ENCODE measurements at regions not wholly inside any gene's neighbourhood (a gene's known extent, or its start where the extent isn't known, plus 50 kb on each side); places are given as distances from the start of the nearest gene placed in this dataset.

DNA sequence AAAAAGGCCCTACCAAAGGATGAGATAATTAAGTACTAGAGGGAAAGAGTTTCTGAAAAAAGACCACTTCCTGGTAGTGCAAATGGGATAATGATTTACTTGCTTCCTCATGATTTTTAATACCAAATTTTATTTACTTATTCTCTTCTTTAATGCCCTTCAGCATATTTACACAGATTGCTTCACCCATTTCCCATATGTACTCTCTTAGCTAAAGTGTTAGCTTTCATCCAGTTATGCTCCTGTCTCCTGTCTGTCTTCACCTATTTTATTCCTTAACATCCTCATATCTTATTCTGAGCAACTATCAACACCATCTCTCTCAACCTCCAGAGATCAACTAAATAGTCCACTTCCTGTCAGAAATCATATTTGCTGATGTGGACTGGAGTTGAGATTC lies 183.2 kb upstream of the HS3ST1 start:
- Histone ChIP-seq H3K27ac (ENCODE audit: low read depth, low read length) (no peak overlapping the region), H4K91ac (replicated peaks; ENCODE audit: insufficient read length, low read length) (no peak overlapping the region), H4K20me1 (replicated peaks in 1 of 2; ENCODE audit: control insufficient read depth in 1 of 2, insufficient read depth in 2 of 2, low read length in 2 of 2) (no peaks in the 10 kb centered on the region), H3K4ac (replicated peaks; ENCODE audit: insufficient read length, low read depth, low read length) (no peak overlapping the region), H3K9ac (replicated peaks in 1 of 4; ENCODE audit: extremely low read depth in 1 of 4, low read depth in 3 of 4, low read length in 3 of 4) (no peak overlapping the region), H2AK5ac (ENCODE audit: low read depth, low read length) (no peak overlapping the region), H3K14ac (ENCODE audit: insufficient read length) (no peak overlapping the region), H2BK20ac (ENCODE audit: low read length) (no peak overlapping the region), H2BK12ac (ENCODE audit: low read depth, low read length) (no peak overlapping the region), H3K4me3 (ENCODE audit: extremely low read depth in 1 of 4, insufficient read depth in 2 of 4, low read depth in 3 of 4, low read length in 4 of 4) (no peak overlapping the region), H4K5ac (ENCODE audit: insufficient read length, low read depth, low read length) (no peak overlapping the region), H3K27me3 (replicated peaks in 1 of 4; ENCODE audit: control insufficient read depth in 3 of 4, extremely low read depth in 1 of 4, insufficient read depth in 3 of 4, low read length in 3 of 4) (no peaks in the 10 kb centered on the region), H3K23me2 (ENCODE audit: low read depth, low read length) (no peaks in the 10 kb centered on the region), H2BK5ac (ENCODE audit: low read depth, low read length) (no peak overlapping the region), H3K56ac (replicated peaks; ENCODE audit: insufficient read length, low read depth, low read length) (no peak overlapping the region), H2BK120ac (replicated peaks; ENCODE audit: low read depth, low read length) (no peak overlapping the region), H3K36me3 (ENCODE audit: control insufficient read depth in 2 of 4, insufficient read depth in 4 of 4, low read length in 3 of 4) (no peaks in the 10 kb centered on the region), H3K79me2 (ENCODE audit: control insufficient read depth in 1 of 2, insufficient read depth in 2 of 2, low read length in 2 of 2) (no peaks in the 10 kb centered on the region), H2BK15ac (ENCODE audit: low read length) (no peak overlapping the region), H3K79me1 (ENCODE audit: low read depth, low read length) (no peaks in the 10 kb centered on the region), H3K23ac (ENCODE audit: insufficient read length) (no peak overlapping the region), H2AFZ (ENCODE audit: low read length) (no peak overlapping the region), H4K8ac (ENCODE audit: extremely low read depth, insufficient read depth, low read length) (no peak overlapping the region), H3K18ac (ENCODE audit: extremely low read depth, low read length) (no peak overlapping the region), H3K4me1 (replicated peaks in 1 of 4; ENCODE audit: control insufficient read depth in 3 of 4, insufficient read depth in 4 of 4, low read length in 3 of 4) (no peaks in the 10 kb centered on the region), H3K4me2 (ENCODE audit: insufficient read depth in 1 of 2, low read depth in 2 of 2, low read length in 2 of 2) (no peak overlapping the region), H3K9me3 (ENCODE audit: insufficient read depth in 2 of 2, low read depth in 1 of 2, low read length in 1 of 2) (no peaks in the 10 kb centered on the region)
- FAIRE-seq = no peak
- no peak for DNase-seq (ENCODE audit: low read depth in 1 of 2, low spot score in 2 of 2)
- POLR2A ChIA-PET (ENCODE audit: partially characterized antibody) = no interaction called here
- CTCF ChIA-PET (ENCODE audit: partially characterized antibody) = no interaction called here
- no peak for TF ChIP-seq SAP30 (IDR thresholded peaks at IDR 0.05; ENCODE audit: insufficient read depth, insufficient replicate concordance, low read length)
- TF ChIP-seq, protein P1, sequence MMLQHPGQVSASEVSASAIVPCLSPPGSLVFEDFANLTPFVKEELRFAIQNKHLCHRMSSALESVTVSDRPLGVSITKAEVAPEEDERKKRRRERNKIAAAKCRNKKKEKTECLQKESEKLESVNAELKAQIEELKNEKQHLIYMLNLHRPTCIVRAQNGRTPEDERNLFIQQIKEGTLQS (IDR thresholded peaks at IDR 0.05; ENCODE audit: insufficient read depth, low read depth, low read length) = no peak
